Stomach (tissue), 8 donors: ENCODE measurements at regions not wholly inside any gene's neighbourhood (a gene's known extent, or its start where the extent isn't known, plus 50 kb on each side); places are given as distances from the start of the nearest gene placed in this dataset.

ENCODE experiments used
- DNase-seq, 2 donors: peaks; one replicate each; pipeline versions ENCODE4 v3.0.0 to v3.0.0-alpha.2; 2013 to 2019
- H3K27ac ChIP-seq, 5 donors: fragments of 200-600 bp in 4 of 5; sonication (generic) in 4 of 5; one replicate each; pipeline ENCODE4 v1.5.1; 2013 to 2019; ENCODE audit warnings: mild to moderate bottlenecking in 1 of 5, moderate library complexity in 1 of 5
- H3K27me3 ChIP-seq, 3 donors: fragments of 200-600 bp; sonication (generic); one replicate each; pipeline ENCODE4 v1.5.1; 2017 to 2019; ENCODE audit warnings: mixed run types in 1 of 3
- H3K36me3 ChIP-seq, 4 donors: fragments of 200-600 bp; sonication (generic); 1 replicate in 3 of 4; 2 replicates in 1 of 4; pipeline ENCODE4 v1.5.1; 2016 to 2019
- H3K4me1 ChIP-seq, 4 donors: fragments of 200-600 bp; sonication (generic); one replicate each; pipeline ENCODE4 v1.5.1; 2016 to 2019
- H3K4me3 ChIP-seq, 4 donors: fragments of 200-600 bp; sonication (generic) in 3 of 4; one replicate each; pipeline ENCODE4 v1.5.1; 2016 to 2019; ENCODE audit warnings: mild to moderate bottlenecking in 1 of 4
- H3K9me3 ChIP-seq, 4 donors: fragments of 200-600 bp; sonication (generic); one replicate each; pipeline ENCODE4 v1.5.1; 2016 to 2019
- EP300 ChIP-seq: sonication (generic); formaldehyde crosslinking; IDR thresholded peaks from one replicate; pipeline ENCODE4 v1.6.1; 2017; ENCODE audit warnings: antibody characterized with exemption
- POLR2A ChIP-seq, 4 donors: fragments of 450-650 bp; IDR thresholded peaks; one replicate each; pipeline ENCODE4 v1.6.1; 2016; ENCODE audit warnings: antibody characterized with exemption in 4 of 4, control low read depth in 2 of 4, mild to moderate bottlenecking in 1 of 4, moderate library complexity in 1 of 4
- POLR2AphosphoS5 ChIP-seq, 3 donors: sonication (generic); formaldehyde crosslinking; IDR thresholded peaks; one replicate each; pipeline ENCODE4 v1.6.1; 2016; ENCODE audit warnings: antibody characterized with exemption in 3 of 3
- WGBS, 5 donors: extraction: QIAGEN DNeasy Blood & Tissue Kit in 3 of 5; methylation state at CpG; one replicate each; pipeline versions ENCODE4 v1.1.5 to v1.1.7; 2013 to 2018; 5-methylcytosine and 5-hydroxymethylcytosine counted together
- intact Hi-C: fragments of 100-400 bp; cut with DNase I; formaldehyde crosslinking; loops from one replicate; pipeline ENCODE4 v1.15.1; 2023; ENCODE audit warnings: low total_unique reads
- TF ChIP-seq, protein P1 (sequence below), 7 experiments: fragments of 450-650 bp in 4 of 7; fragments of 200-600 bp in 3 of 7; sonication (generic) in 3 of 7; IDR thresholded peaks; one replicate each; pipeline ENCODE4 v1.5.1; 2016 to 2019; ENCODE audit warnings: antibody characterized with exemption in 7 of 7, control low read depth in 2 of 7, mild to moderate bottlenecking in 1 of 7
- donor health status: healthy with polysubstance abuse.
- donor health status: Bipolar disorder and iron deficiency.
- donor health status: healthy.

DNA sequence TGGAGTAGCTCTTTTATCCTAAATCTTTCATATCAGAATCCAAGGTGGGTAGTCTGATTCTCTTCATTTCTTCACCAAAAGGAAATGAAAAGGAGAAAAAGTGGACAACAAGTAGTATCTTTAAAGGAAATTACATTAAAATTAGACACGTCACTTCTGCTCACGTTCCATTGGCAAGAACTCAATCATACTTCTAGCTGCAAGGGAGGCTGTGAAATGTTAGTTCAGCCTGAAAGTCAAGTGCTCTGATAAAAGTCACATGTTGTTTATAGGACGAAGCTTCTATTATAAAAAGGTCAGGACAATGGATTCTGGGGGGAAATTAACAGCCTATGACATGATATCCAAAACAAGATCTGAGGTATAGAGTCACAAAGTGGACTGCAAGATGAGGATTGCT, 164.6 kb upstream of the MCTP2 start:
- DNase-seq: no peak
- peaks cover 0 to 7% (median 0%) of the 10 kb centered on the region in 4 donors for H3K4me1 ChIP-seq
- peaks cover 0 to 5% (median 0%) of the 10 kb centered on the region in 3 donors for H3K27me3 ChIP-seq
- H3K36me3 ChIP-seq: no peaks in the 10 kb centered on the region
- H3K9me3 ChIP-seq: peaks cover 0 to 12% (median 10%) of the 10 kb centered on the region in 4 donors
- intact Hi-C loops: no loop called here
- WGBS, 5 donors: 82 to 86% (median 85%) methylated on average over 3 of the region's 3 CpGs
- TF ChIP-seq EP300: no peak
- TF ChIP-seq, protein P1, sequence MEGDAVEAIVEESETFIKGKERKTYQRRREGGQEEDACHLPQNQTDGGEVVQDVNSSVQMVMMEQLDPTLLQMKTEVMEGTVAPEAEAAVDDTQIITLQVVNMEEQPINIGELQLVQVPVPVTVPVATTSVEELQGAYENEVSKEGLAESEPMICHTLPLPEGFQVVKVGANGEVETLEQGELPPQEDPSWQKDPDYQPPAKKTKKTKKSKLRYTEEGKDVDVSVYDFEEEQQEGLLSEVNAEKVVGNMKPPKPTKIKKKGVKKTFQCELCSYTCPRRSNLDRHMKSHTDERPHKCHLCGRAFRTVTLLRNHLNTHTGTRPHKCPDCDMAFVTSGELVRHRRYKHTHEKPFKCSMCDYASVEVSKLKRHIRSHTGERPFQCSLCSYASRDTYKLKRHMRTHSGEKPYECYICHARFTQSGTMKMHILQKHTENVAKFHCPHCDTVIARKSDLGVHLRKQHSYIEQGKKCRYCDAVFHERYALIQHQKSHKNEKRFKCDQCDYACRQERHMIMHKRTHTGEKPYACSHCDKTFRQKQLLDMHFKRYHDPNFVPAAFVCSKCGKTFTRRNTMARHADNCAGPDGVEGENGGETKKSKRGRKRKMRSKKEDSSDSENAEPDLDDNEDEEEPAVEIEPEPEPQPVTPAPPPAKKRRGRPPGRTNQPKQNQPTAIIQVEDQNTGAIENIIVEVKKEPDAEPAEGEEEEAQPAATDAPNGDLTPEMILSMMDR (IDR thresholded peaks at IDR 0.05): no peak
- no peak for TF ChIP-seq POLR2AphosphoS5 (IDR thresholded peaks at IDR 0.05)
- TF ChIP-seq POLR2A (IDR thresholded peaks at IDR 0.05): no peak
- H3K4me3 ChIP-seq: no peak overlapping the region
- H3K27ac ChIP-seq: no peak overlapping the region

DNA sequence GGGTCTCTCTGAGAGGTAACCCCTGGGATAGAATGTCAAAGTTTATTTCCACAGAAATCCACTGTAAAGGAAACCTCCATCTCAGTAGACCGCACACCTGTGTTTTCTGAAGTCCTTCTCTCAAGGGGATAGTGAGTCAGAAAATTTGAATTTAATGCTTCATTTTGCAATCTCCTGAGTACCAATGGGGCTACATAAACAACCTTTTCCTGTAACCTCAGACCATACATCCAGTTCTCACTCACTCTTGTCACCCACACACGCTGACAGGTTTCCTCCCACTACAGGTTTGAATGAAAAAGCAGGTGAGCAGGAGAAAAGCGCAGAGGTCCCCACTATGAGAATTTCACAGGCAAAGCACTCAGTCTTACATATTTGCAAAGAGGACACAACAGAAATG, 165.3 kb upstream of the MCTP2 start:
- no peak overlapping the region for H3K4me3 ChIP-seq
- peaks cover 0 to 12% (median 10%) of the 10 kb centered on the region in 4 donors for H3K9me3 ChIP-seq
- no peak for DNase-seq
- TF ChIP-seq POLR2AphosphoS5 (IDR thresholded peaks at IDR 0.05) (no peak), POLR2A (IDR thresholded peaks at IDR 0.05) (no peak), EP300 (no peak)
- TF ChIP-seq, protein P1 (IDR thresholded peaks at IDR 0.05): no peak
- peaks cover 0 to 5% (median 0%) of the 10 kb centered on the region in 3 donors for H3K27me3 ChIP-seq
- peaks cover 0 to 7% (median 0%) of the 10 kb centered on the region in 4 donors for H3K4me1 ChIP-seq
- WGBS, 5 donors: 79 to 87% (median 83%) methylated on average over 3 of the region's 3 CpGs
- intact Hi-C loops: no loop called here
- no peak overlapping the region for H3K27ac ChIP-seq
- H3K36me3 ChIP-seq: no peaks in the 10 kb centered on the region

DNA sequence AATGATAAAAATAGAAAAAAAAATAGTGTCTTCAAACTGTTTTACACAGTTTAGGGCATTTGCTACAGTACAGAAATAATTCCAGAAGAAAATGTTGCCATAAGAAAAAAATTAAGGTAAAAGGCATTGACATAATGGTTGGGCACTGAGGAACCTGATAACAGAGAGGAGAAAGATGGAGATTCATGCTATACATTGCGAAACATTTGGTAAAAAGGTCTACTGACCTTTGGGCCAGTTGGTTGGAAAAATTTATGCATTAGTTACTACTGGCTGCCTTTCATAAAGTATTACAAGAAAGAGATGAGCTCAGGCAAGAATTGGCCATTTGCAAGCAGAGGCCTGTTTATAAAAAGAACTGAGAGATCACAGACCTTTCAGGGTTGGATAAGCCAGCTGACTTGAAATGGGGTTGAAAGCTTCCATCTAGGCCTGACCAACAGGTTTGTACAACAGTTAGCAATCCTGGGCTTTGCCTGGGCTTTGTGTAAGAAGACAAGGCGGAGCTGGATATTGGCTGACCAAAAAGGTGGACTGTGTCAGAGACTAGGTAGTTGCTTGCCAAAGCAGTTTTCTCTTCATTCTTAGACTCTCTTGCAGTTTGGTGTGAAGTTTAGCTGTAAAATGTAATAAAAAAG, 166.6 kb upstream of the MCTP2 start:
- intact Hi-C loops: no loop called here
- Histone ChIP-seq H3K36me3 (no peaks in the 10 kb centered on the region), H3K27me3 (no peaks in the 10 kb centered on the region), H3K4me1 (no peaks in the 10 kb centered on the region), H3K9me3 (peaks cover 0 to 12% (median 10%) of the 10 kb centered on the region in 4 donors), H3K4me3 (no peak overlapping the region), H3K27ac (no peak overlapping the region)
- 83 to 94% (median 90%) methylated on average over 2 of the region's 2 CpGs for WGBS, 5 donors
- no peak for DNase-seq
- no peak for TF ChIP-seq POLR2A (IDR thresholded peaks at IDR 0.05)
- TF ChIP-seq, protein P1 (IDR thresholded peaks at IDR 0.05): no peak
- TF ChIP-seq EP300: no peak
- no peak for TF ChIP-seq POLR2AphosphoS5 (IDR thresholded peaks at IDR 0.05)

DNA sequence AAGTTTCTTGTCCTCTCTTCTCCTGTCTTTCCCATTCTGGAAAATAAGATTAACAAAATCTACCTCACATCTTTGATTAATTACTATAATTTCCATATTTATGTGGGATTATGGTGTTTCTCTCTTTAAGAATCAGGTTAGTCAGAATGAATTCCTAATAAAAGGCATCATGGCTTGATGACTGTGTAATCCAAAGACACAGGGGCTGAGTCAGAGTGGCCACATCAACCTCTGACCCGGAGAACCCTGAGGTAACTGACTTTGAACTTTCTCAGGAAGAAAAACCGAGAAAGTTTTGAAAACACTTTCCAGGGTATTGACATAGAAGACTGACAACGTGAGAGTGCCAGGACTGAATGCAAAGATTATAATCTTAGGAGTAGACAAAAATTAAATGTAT, 170.3 kb upstream of the MCTP2 start:
- intact Hi-C loops: no loop called here
- Histone ChIP-seq H3K4me1 (no peaks in the 10 kb centered on the region), H3K4me3 (no peak overlapping the region), H3K36me3 (no peaks in the 10 kb centered on the region), H3K27me3 (no peaks in the 10 kb centered on the region), H3K9me3 (no peaks in the 10 kb centered on the region), H3K27ac (no peak overlapping the region)
- WGBS, 5 donors: 53 to 65% (median 58%) methylated on average over 3 of the region's 3 CpGs
- DNase-seq: no peak
- TF ChIP-seq POLR2A (IDR thresholded peaks at IDR 0.05): no peak
- TF ChIP-seq, protein P1 (IDR thresholded peaks at IDR 0.05): no peak
- TF ChIP-seq EP300: no peak
- no peak for TF ChIP-seq POLR2AphosphoS5 (IDR thresholded peaks at IDR 0.05)
